ENCODE measurements at regions not wholly inside any gene's neighbourhood (a gene's known extent, or its start where the extent isn't known, plus 50 kb on each side); places are given as distances from the start of the nearest gene placed in this dataset.

DNA sequence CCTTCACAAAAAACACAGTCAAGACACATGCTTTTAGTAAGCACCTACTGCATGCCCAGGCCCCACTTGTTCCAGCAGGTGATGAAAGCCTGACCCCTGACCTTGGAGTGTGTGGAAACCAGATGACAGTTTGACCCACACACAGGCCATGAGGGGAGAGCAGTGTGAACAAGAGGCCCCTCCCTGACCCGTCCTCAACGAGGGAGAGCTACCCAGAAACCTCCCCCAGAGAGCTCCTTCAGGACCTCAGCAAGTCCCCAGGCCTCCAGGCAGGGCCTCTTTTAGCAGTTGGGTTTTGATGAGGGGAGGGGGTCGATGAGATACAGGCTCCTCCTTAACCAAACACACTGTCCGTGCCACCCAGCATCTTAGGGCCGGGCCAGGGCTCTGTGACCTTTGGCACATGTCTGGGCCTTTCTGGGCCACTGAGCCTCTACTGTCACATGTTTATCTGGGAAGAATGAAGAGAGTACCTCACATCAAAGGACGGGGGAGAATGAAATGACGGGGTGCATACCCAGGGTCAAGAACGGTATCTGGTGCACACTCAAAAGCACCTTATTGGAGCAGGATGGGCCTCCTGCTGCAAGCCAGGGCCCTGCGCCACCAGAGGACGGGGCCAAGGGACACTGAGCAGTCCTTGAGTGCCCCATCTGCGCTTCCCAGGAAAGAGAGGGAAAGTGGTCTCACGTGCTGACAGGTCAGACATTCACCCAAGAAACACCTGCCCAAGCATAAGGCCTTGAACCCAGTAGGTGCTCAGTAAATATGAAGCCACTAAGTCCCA lies 202.6 kb upstream of the ZMIZ1 start:
- DNase-seq (no peak), ATAC-seq (ENCODE audit: low read depth) (no peak)
- H3K9ac ChIP-seq (ENCODE audit: low read length): no peak overlapping the region
- no peaks in the 10 kb centered on the region for H3K36me3 ChIP-seq (replicated peaks in 1 of 2; ENCODE audit: control extremely low read depth in 1 of 2, control insufficient read depth in 1 of 2, extremely low read depth in 1 of 2, insufficient read depth in 2 of 2, low read length in 1 of 2)
- Mint-ChIP-seq H3K27ac (no peak overlapping the region), H3K4me1 (no peaks in the 10 kb centered on the region), H3K4me3 (no peak overlapping the region), H3K9me3 (ENCODE audit: insufficient read depth) (no peaks in the 10 kb centered on the region), H3K27me3 (peaks cover 35% of the 10 kb centered on the region)
- no peak overlapping the region for H3K27ac ChIP-seq (ENCODE audit: low read length in 2 of 2)
- intact Hi-C loops (cut with micrococcal nuclease): no loop called here
- H3K27me3 ChIP-seq (replicated peaks in 1 of 4; ENCODE audit: control extremely low read depth in 1 of 4, control insufficient read depth in 3 of 4, insufficient read depth in 4 of 4, low read length in 3 of 4): peaks cover 0 to 10% (median 4%) of the 10 kb centered on the region in 4 experiments
- CTCF ChIA-PET: no interaction called here
- H4K20me1 ChIP-seq (ENCODE audit: control insufficient read depth, insufficient read depth, low read length, poor library complexity, severe bottlenecking): no peaks in the 10 kb centered on the region
- H2AFZ ChIP-seq (ENCODE audit: insufficient read depth, low read depth, low read length, poor library complexity, severe bottlenecking): no peak overlapping the region
- POLR2A ChIA-PET: no interaction called here
- no peaks in the 10 kb centered on the region for H3K4me1 ChIP-seq (ENCODE audit: control insufficient read depth in 2 of 2, insufficient read depth in 2 of 2, low read length in 2 of 2)
- H3K4me3 ChIP-seq (ENCODE audit: control extremely low read depth in 1 of 5, extremely low read depth in 1 of 5, insufficient read depth in 1 of 5, low read depth in 2 of 5, low read length in 4 of 5): no peak overlapping the region
- H3K79me2 ChIP-seq (ENCODE audit: control insufficient read depth, insufficient read depth, low read length): no peaks in the 10 kb centered on the region
- no peaks in the 10 kb centered on the region for H3K9me3 ChIP-seq (ENCODE audit: control extremely low read depth in 1 of 3, control insufficient read depth in 2 of 3, insufficient read depth in 1 of 3, low read length in 2 of 3)
- no peak overlapping the region for H3K4me2 ChIP-seq (replicated peaks; ENCODE audit: low read depth, low read length, poor library complexity, severe bottlenecking)
- no peak for TF ChIP-seq EZH2 (IDR thresholded peaks at IDR 0.05; ENCODE audit: borderline replicate concordance, insufficient read depth, low read depth, low read length, poor library complexity, severe bottlenecking)
- TF ChIP-seq, protein P1, sequence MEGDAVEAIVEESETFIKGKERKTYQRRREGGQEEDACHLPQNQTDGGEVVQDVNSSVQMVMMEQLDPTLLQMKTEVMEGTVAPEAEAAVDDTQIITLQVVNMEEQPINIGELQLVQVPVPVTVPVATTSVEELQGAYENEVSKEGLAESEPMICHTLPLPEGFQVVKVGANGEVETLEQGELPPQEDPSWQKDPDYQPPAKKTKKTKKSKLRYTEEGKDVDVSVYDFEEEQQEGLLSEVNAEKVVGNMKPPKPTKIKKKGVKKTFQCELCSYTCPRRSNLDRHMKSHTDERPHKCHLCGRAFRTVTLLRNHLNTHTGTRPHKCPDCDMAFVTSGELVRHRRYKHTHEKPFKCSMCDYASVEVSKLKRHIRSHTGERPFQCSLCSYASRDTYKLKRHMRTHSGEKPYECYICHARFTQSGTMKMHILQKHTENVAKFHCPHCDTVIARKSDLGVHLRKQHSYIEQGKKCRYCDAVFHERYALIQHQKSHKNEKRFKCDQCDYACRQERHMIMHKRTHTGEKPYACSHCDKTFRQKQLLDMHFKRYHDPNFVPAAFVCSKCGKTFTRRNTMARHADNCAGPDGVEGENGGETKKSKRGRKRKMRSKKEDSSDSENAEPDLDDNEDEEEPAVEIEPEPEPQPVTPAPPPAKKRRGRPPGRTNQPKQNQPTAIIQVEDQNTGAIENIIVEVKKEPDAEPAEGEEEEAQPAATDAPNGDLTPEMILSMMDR (IDR thresholded peaks at IDR 0.05): no peak
- 92% methylated on average over 6 of the region's 12 CpGs for WGBS (ENCODE audit: insufficient coverage)

DNA sequence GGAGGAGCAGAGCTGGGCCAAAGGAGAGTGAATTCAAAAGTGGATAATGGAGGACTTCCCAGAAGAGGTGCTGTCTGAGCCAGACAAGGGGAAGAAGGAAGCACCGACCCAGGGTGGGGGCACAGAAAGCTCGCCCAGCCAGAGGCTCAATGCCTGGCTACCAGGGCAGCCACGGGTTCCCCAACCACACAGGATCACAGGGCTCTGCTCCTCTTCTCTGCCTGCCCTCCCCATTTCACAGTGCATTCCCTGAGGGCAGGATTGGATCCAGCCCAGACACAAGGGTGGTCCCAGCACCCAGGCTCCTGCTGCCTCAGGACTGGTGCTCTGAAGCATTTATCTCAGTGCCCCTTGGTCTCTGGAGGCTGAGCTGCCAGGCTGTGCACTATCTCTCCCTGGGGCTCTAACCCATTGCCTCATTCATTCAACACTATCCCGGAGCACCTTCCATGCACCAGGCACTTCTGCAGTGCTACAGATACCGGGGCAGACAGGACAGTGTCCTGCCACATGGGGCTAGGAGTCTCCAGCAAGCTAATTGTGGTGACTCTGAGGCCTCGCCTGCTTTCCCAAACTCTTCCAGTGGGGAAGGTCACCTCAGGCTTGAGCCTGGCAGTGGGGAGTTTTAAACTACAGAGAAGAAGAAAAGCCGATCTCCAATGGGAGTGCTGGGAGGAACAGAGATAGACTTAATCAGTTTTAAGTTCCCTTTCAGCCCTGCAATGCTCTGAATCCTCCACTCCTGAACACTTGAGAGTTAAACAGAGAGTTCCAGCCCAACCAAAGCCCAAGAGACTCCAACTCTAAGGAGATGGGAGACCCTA lies 201.8 kb upstream of the ZMIZ1 start:
- H3K27ac ChIP-seq (ENCODE audit: low read length in 2 of 2): no peak overlapping the region
- CTCF ChIA-PET: no interaction called here
- peaks cover 0 to 18% (median 4%) of the 10 kb centered on the region in 4 experiments for H3K27me3 ChIP-seq (replicated peaks in 1 of 4; ENCODE audit: control extremely low read depth in 1 of 4, control insufficient read depth in 3 of 4, insufficient read depth in 4 of 4, low read length in 3 of 4)
- Mint-ChIP-seq H3K4me3 (no peak overlapping the region), H3K9me3 (ENCODE audit: insufficient read depth) (no peaks in the 10 kb centered on the region), H3K27ac (no peak overlapping the region), H3K27me3 (peaks cover 32% of the 10 kb centered on the region), H3K4me1 (no peaks in the 10 kb centered on the region)
- TF ChIP-seq, protein P1 (IDR thresholded peaks at IDR 0.05): no peak
- TF ChIP-seq EZH2 (IDR thresholded peaks at IDR 0.05; ENCODE audit: borderline replicate concordance, insufficient read depth, low read depth, low read length, poor library complexity, severe bottlenecking): no peak
- H3K9me3 ChIP-seq (ENCODE audit: control extremely low read depth in 1 of 3, control insufficient read depth in 2 of 3, insufficient read depth in 1 of 3, low read length in 2 of 3): no peaks in the 10 kb centered on the region
- DNase-seq (no peak), ATAC-seq (ENCODE audit: low read depth) (no peak)
- no peak overlapping the region for H3K4me3 ChIP-seq (ENCODE audit: control extremely low read depth in 1 of 5, extremely low read depth in 1 of 5, insufficient read depth in 1 of 5, low read depth in 2 of 5, low read length in 4 of 5)
- intact Hi-C loops (cut with micrococcal nuclease): no loop called here
- H3K79me2 ChIP-seq (ENCODE audit: control insufficient read depth, insufficient read depth, low read length): no peaks in the 10 kb centered on the region
- no peaks in the 10 kb centered on the region for H3K4me1 ChIP-seq (ENCODE audit: control insufficient read depth in 2 of 2, insufficient read depth in 2 of 2, low read length in 2 of 2)
- WGBS (ENCODE audit: insufficient coverage): 81% methylated on average over 5 of the region's 7 CpGs
- H4K20me1 ChIP-seq (ENCODE audit: control insufficient read depth, insufficient read depth, low read length, poor library complexity, severe bottlenecking): no peaks in the 10 kb centered on the region
- no peak overlapping the region for H3K4me2 ChIP-seq (replicated peaks; ENCODE audit: low read depth, low read length, poor library complexity, severe bottlenecking)
- no peak overlapping the region for H2AFZ ChIP-seq (ENCODE audit: insufficient read depth, low read depth, low read length, poor library complexity, severe bottlenecking)
- POLR2A ChIA-PET: no interaction called here
- no peaks in the 10 kb centered on the region for H3K36me3 ChIP-seq (replicated peaks in 1 of 2; ENCODE audit: control extremely low read depth in 1 of 2, control insufficient read depth in 1 of 2, extremely low read depth in 1 of 2, insufficient read depth in 2 of 2, low read length in 1 of 2)
- no peak overlapping the region for H3K9ac ChIP-seq (ENCODE audit: low read length)
